Astrocyte of the hippocampus (primary cell): ENCODE measurements at regions not wholly inside any gene's neighbourhood (a gene's known extent, or its start where the extent isn't known, plus 50 kb on each side); places are given as distances from the start of the nearest gene placed in this dataset.
"Not testable (repeated sequence)": the region's sequence is repeated elsewhere in the genome, so short reads cannot be mapped to it uniquely, and the experiment has no call there.

Experiments
- DNase-seq: peaks from one replicate; pipeline ENCODE4 v3.0.0; 2011; ENCODE audit warnings: low read depth, low spot score

GRCh38 chr12:13564266-13564810 lies 367.8 kb downstream of the EMP1 start:
- no peak for DNase-seq

- DNase-seq, result no peak
Measured at GRCh38 chr12:13563743-13564125, 367.2 kb downstream of the EMP1 start.

GRCh38 chr12:13562915-13563742 lies 366.6 kb downstream of the EMP1 start:
- no peak for DNase-seq

GRCh38 chr12:13561923-13562322 lies 365.4 kb downstream of the EMP1 start:
- DNase-seq, result no peak

- DNase-seq, result peak; percentile 22
Measured at GRCh38 chr12:13559318-13559978, 362.9 kb downstream of the EMP1 start.

GRCh38 chr12:13552830-13553229 lies 356.3 kb downstream of the EMP1 start:
- no peak for DNase-seq

- no peak for DNase-seq
Measured at GRCh38 chr12:13547283-13547682, 350.8 kb downstream of the EMP1 start.

- no peak for DNase-seq
Measured at GRCh38 chr12:13546231-13546630, 349.7 kb downstream of the EMP1 start.

- DNase-seq, result peak; percentile 16
Measured at GRCh38 chr12:13539051-13539450, 342.5 kb downstream of the EMP1 start.

GRCh38 chr12:13538136-13538535 lies 341.6 kb downstream of the EMP1 start:
- no peak for DNase-seq

- no peak for DNase-seq
Measured at GRCh38 chr12:13537623-13538022, 341.1 kb downstream of the EMP1 start.

GRCh38 chr12:13536219-13536910 lies 339.8 kb downstream of the EMP1 start:
- no peak for DNase-seq

GRCh38 chr12:13534645-13535398 lies 338.3 kb downstream of the EMP1 start:
- peak; percentile 82 for DNase-seq

- peak; percentile 29 for DNase-seq
Measured at GRCh38 chr12:13534242-13534641, 337.7 kb downstream of the EMP1 start.

GRCh38 chr12:13530966-13531365 lies 334.4 kb downstream of the EMP1 start:
- DNase-seq, result no peak

GRCh38 chr12:13526185-13526921 lies 329.8 kb downstream of the EMP1 start:
- DNase-seq, result peak; percentile 60

GRCh38 chr12:13523536-13524307 lies 327.2 kb downstream of the EMP1 start:
- DNase-seq, result peak; percentile 5

GRCh38 chr12:13518034-13518433 lies 321.5 kb downstream of the EMP1 start:
- DNase-seq, result not testable (repeated sequence)

GRCh38 chr12:13509740-13510139 lies 313.2 kb downstream of the EMP1 start:
- DNase-seq, result no peak

GRCh38 chr12:13505636-13506035 lies 309.1 kb downstream of the EMP1 start:
- DNase-seq, result peak; percentile 3
